HEK293 (cell line): ENCODE measurements at regions not wholly inside any gene's neighbourhood (a gene's known extent, or its start where the extent isn't known, plus 50 kb on each side); places are given as distances from the start of the nearest gene placed in this dataset.

ENCODE experiments used
- BCL11A ChIP-seq: fragments of 450-650 bp; formaldehyde crosslinking; IDR thresholded peaks from 2 replicates; pipeline ENCODE4 v1.5.1; 2016; ENCODE audit warnings: low read depth, missing biosample characterization, missing genetic modification characterization
- CTCF ChIP-seq: fragments of 450-650 bp; formaldehyde crosslinking; IDR thresholded peaks from 2 replicates; pipeline ENCODE4 v1.5.1; 2016; ENCODE audit warnings: missing biosample characterization, missing genetic modification characterization
- EGR2 ChIP-seq: fragments of 450-650 bp; formaldehyde crosslinking; IDR thresholded peaks from 2 replicates; pipeline ENCODE4 v1.5.1; 2016; ENCODE audit warnings: low read depth, missing biosample characterization, missing genetic modification characterization
- TCF7L2 ChIP-seq: IDR thresholded peaks from 2 replicates; pipeline ENCODE4 v1.6.1; 2011; ENCODE audit warnings: low read depth, mild to moderate bottlenecking, inconsistent platforms, low read length, moderate library complexity, borderline replicate concordance
- YY1 ChIP-seq: fragments of 450-650 bp; formaldehyde crosslinking; IDR thresholded peaks from 2 replicates; pipeline ENCODE4 v1.5.1; 2018; ENCODE audit warnings: missing biosample characterization, missing genetic modification characterization
- ZBTB11 ChIP-seq: fragments of 450-650 bp; formaldehyde crosslinking; conservative IDR thresholded peaks from 2 replicates; pipeline ENCODE4 v1.5.1; 2016; ENCODE audit warnings: low read depth, missing biosample characterization, missing genetic modification characterization
- ZNF26 ChIP-seq: fragments of 450-650 bp; formaldehyde crosslinking; IDR thresholded peaks from 2 replicates; pipeline ENCODE4 v1.5.1; 2016; ENCODE audit warnings: missing biosample characterization, missing genetic modification characterization
- ZNF777 ChIP-seq: fragments of 450-650 bp; formaldehyde crosslinking; IDR thresholded peaks from 2 replicates; pipeline ENCODE4 v1.5.1; 2017; ENCODE audit warnings: missing biosample characterization, missing genetic modification characterization, borderline replicate concordance

GRCh38 chr12:13503094-13503835 lies 306.7 kb downstream of the EMP1 start:
- TF ChIP-seq CTCF (tag by site-specific recombination), result no peak
- no peak for TF ChIP-seq BCL11A (tag by site-specific recombination)
- no peak for TF ChIP-seq ZNF26 (tag by site-specific recombination)
- TF ChIP-seq EGR2 (tag by site-specific recombination), result no peak
- TF ChIP-seq ZNF777 (tag by site-specific recombination), result no peak
- TF ChIP-seq ZBTB11, result no peak
- TF ChIP-seq YY1 (tag by site-specific recombination), result no peak
- no peak for TF ChIP-seq TCF7L2
